ENCODE measurements at regions not wholly inside any gene's neighbourhood (a gene's known extent, or its start where the extent isn't known, plus 50 kb on each side); places are given as distances from the start of the nearest gene placed in this dataset.

- BruUV-seq (replicated peaks): no TSS peak
- SMC1A ChIA-PET (ENCODE audit: uncharacterized antibody, unreplicated experiment): no interaction called here
Observed at GRCh38 chr1:67594764-67595163, 90.2 kb upstream of the GADD45A start.

More at GRCh38 chr1:67594764-67595163, 90.2 kb upstream of the GADD45A start:
- 45% methylated on average over 2 of the region's 2 CpGs for WGBS (ENCODE audit: insufficient coverage, insufficient replicate concordance, low lambda C conversion rate, missing lambda C conversion rate)
- Histone ChIP-seq H3K4me3 (no peak overlapping the region), H3K4me1 (ENCODE audit: control insufficient read depth, insufficient read depth, low read length) (no peaks in the 10 kb centered on the region), H4K20me1 (ENCODE audit: control insufficient read depth, insufficient read depth) (no peaks in the 10 kb centered on the region), H3K27ac (ENCODE audit: control insufficient read depth, insufficient read depth) (no peak overlapping the region), H3K9me3 (replicated peaks; ENCODE audit: control insufficient read depth, insufficient read depth, low read length) (no peaks in the 10 kb centered on the region), H3K4me2 (ENCODE audit: control insufficient read depth, insufficient read depth) (no peak overlapping the region), H3K79me2 (ENCODE audit: control insufficient read depth, insufficient read depth, low read length) (no peaks in the 10 kb centered on the region), H3K27me3 (replicated peaks in 1 of 2; ENCODE audit: control insufficient read depth in 2 of 2, insufficient read depth in 2 of 2, low read length in 1 of 2) (no peaks in the 10 kb centered on the region), H2AFZ (ENCODE audit: control insufficient read depth, low read depth, low read length) (no peak overlapping the region), H3K9ac (ENCODE audit: control insufficient read depth, insufficient read depth, low read length) (no peak overlapping the region), H3K36me3 (ENCODE audit: control insufficient read depth in 2 of 2, insufficient read depth in 2 of 2, low read length in 1 of 2) (no peaks in the 10 kb centered on the region)
- CTCF ChIA-PET: interaction anchor here (0.9 to 1.3 kb wide), 3 partner anchors 10 to 171 kb away, joined by 3 to 4 read pairs (median 3); no protein-coding TSS in a partner anchor
- TF ChIP-seq RELA (IDR thresholded peaks at IDR 0.05; ENCODE audit: borderline replicate concordance, partially characterized antibody) (no peak), NKRF (conservative IDR thresholded peaks at IDR 0.05) (no peak), IRF5 (IDR thresholded peaks at IDR 0.05; ENCODE audit: borderline replicate concordance) (no peak), HDGF (IDR thresholded peaks at IDR 0.05) (no peak), RCOR1 (conservative IDR thresholded peaks at IDR 0.05; ENCODE audit: low read depth, low read length) (no peak), NFYB (IDR thresholded peaks at IDR 0.05; ENCODE audit: insufficient read depth, low read depth, low read length) (no peak), FOXM1 (IDR thresholded peaks at IDR 0.05; ENCODE audit: low read depth, low read length) (no peak), BCL3 (IDR thresholded peaks at IDR 0.05; ENCODE audit: borderline replicate concordance, insufficient read depth, low read depth, low read length, poor library complexity, severe bottlenecking) (no peak), CHD1 (IDR thresholded peaks at IDR 0.05; ENCODE audit: low read depth, low read length) (no peak), SPI1 (IDR thresholded peaks at IDR 0.05; ENCODE audit: borderline replicate concordance, insufficient read depth, low read depth, low read length) (no peak), MAX (IDR thresholded peaks at IDR 0.05; ENCODE audit: low read depth, low read length) (no peak), MXI1 (IDR thresholded peaks at IDR 0.05; ENCODE audit: low read depth, low read length) (no peak), CEBPB (IDR thresholded peaks at IDR 0.05; ENCODE audit: borderline replicate concordance in 1 of 2, low read depth in 2 of 2, low read length in 2 of 2) (no peak), SKIL (IDR thresholded peaks at IDR 0.05; ENCODE audit: low read depth, poor library complexity, severe bottlenecking) (no peak)
- POLR2A ChIA-PET: interaction anchor here (1.4 kb wide), 1 partner anchor 9 kb away, joined by 3 read pairs; no protein-coding TSS in a partner anchor
- DNase-seq (ENCODE audit: low read depth, low spot score) (no peak), ATAC-seq (no peak), FAIRE-seq (no peak)
- in situ Hi-C loops (cut with MboI): no loop called here
- RAD21 ChIA-PET (ENCODE audit: unreplicated experiment): no interaction called here
- intact Hi-C loops (cut with micrococcal nuclease; ENCODE audit: unreplicated experiment): no loop called here

All from GM12878 (cell line).